Breast epithelium (tissue), 3 donors: ENCODE measurements at regions not wholly inside any gene's neighbourhood (a gene's known extent, or its start where the extent isn't known, plus 50 kb on each side); places are given as distances from the start of the nearest gene placed in this dataset.
A peak's percentile ranks its signal among the peaks of the same experiment; 100 is the strongest.

Experiments used
- CTCF ChIP-seq, 3 donors: fragments of 450-650 bp; IDR thresholded peaks; one replicate each; pipeline ENCODE4 v1.5.1; 2016 to 2017; ENCODE audit warnings: antibody characterized with exemption in 3 of 3, mild to moderate bottlenecking in 3 of 3, moderate library complexity in 3 of 3
- POLR2A ChIP-seq: fragments of 450-650 bp; IDR thresholded peaks from one replicate; pipeline ENCODE4 v1.6.1; 2016; ENCODE audit warnings: antibody characterized with exemption, mild to moderate bottlenecking, moderate library complexity

GRCh38 chr12:89016970-89017778, 335.1 kb downstream of the DUSP6 start:
- TF ChIP-seq POLR2A: no peak
- peak; percentile 35 to 52 (median 49) for TF ChIP-seq CTCF (IDR thresholded peaks at IDR 0.05)
